ENCODE measurements at regions not wholly inside any gene's neighbourhood (a gene's known extent, or its start where the extent isn't known, plus 50 kb on each side); places are given as distances from the start of the nearest gene placed in this dataset.

- DNase-seq (ENCODE audit: low read depth, low spot score), result no peak
- no peak overlapping the region for H3K4me3 ChIP-seq (ENCODE audit: low read depth, low read length)
- no peak for TF ChIP-seq CTCF (IDR thresholded peaks at IDR 0.05; ENCODE audit: low read depth, low read length)
- in situ Hi-C loops (cut with HindIII; ENCODE audit: low sequenced_read_pairs), result no loop called here
These were observed 92.9 kb downstream of the CHST1 start for GRCh38 chr11:45572354-45573123.

DNA sequence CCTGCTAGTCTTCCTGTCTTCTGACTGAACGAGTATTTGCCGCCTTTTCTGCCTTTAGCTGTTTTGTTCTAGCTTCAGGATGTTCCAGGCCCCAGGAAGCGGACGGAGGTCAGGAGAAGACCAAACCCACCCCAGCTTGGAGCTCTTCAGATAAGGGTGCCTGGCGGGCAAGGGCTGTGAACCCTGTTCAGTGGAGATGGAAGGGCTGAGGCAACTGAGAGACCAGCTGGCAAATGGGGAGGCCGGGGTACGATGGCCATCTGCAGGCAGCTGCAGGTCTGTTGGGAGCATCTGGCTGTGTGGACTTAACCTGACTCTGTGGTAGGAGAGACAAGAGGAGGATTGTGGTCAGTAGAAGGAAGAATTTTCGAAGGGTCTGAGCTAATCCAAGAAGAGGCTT lies 95.6 kb downstream of the CHST1 start:
- no peak overlapping the region for H3K4me3 ChIP-seq (ENCODE audit: low read depth, low read length)
- no peak for DNase-seq (ENCODE audit: low read depth, low spot score)
- in situ Hi-C loops (cut with HindIII; ENCODE audit: low sequenced_read_pairs), result no loop called here
- no peak for TF ChIP-seq CTCF (IDR thresholded peaks at IDR 0.05; ENCODE audit: low read depth, low read length)

- in situ Hi-C loops (cut with HindIII; ENCODE audit: low sequenced_read_pairs), result no loop called here
- no peak for DNase-seq (ENCODE audit: low read depth, low spot score)
- no peak overlapping the region for H3K4me3 ChIP-seq (ENCODE audit: low read depth, low read length)
- TF ChIP-seq CTCF (IDR thresholded peaks at IDR 0.05; ENCODE audit: low read depth, low read length), result no peak
These were observed 97.4 kb downstream of the CHST1 start for GRCh38 chr11:45568049-45568448.

- no peak overlapping the region for H3K4me3 ChIP-seq (ENCODE audit: low read depth, low read length)
- TF ChIP-seq CTCF (IDR thresholded peaks at IDR 0.05; ENCODE audit: low read depth, low read length), result no peak
- DNase-seq (ENCODE audit: low read depth, low spot score), result no peak
- in situ Hi-C loops (cut with HindIII; ENCODE audit: low sequenced_read_pairs), result no loop called here
These were observed 99.9 kb downstream of the CHST1 start for GRCh38 chr11:45565446-45565988.

DNA sequence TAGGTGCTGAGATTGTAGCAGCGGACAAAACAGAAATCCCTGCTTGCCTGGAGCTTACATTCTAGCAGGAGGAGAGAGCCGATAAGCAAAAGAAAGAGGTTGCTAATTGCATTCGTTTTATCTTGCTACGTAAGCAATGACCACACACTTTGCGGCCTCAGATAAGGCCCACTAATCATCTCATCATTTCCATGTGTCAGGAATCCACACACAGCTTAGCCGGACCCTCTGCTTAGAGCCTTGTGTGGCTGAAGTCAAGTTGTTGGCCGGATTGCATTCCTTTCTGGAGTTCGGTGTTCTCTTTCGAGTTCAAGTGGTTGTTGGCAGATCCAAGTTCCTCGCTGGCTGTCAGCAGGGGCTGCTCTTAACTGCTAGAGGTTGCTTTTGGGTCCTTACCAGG lies 101.6 kb downstream of the CHST1 start:
- in situ Hi-C loops (cut with HindIII; ENCODE audit: low sequenced_read_pairs), result no loop called here
- no peak for DNase-seq (ENCODE audit: low read depth, low spot score)
- no peak overlapping the region for H3K4me3 ChIP-seq (ENCODE audit: low read depth, low read length)
- no peak for TF ChIP-seq CTCF (IDR thresholded peaks at IDR 0.05; ENCODE audit: low read depth, low read length)

DNA sequence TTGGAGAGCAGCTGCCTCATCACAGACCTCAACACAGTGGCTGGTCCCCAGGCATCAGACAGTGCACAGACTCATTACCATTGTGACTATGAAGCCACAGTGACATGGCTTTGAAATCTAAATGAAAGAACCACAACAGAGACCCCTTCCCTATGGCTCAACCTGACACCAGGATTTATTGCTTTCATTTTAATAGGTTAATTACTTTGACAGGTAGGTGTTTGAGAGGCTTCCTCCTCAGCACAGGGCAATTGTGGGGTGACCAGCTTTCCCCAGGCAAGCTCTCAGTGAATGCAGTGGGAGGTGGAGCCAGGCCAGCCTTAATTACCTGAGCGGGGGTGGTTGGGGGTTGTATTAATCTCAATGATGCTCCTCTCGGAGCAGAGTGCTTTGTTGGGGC lies 102.3 kb downstream of the CHST1 start:
- in situ Hi-C loops (cut with HindIII; ENCODE audit: low sequenced_read_pairs), result no loop called here
- TF ChIP-seq CTCF (IDR thresholded peaks at IDR 0.05; ENCODE audit: low read depth, low read length), result no peak
- no peak overlapping the region for H3K4me3 ChIP-seq (ENCODE audit: low read depth, low read length)
- DNase-seq (ENCODE audit: low read depth, low spot score), result no peak

Data from astrocyte of the spinal cord (primary cell).